ENCODE measurements at regions not wholly inside any gene's neighbourhood (a gene's known extent, or its start where the extent isn't known, plus 50 kb on each side); places are given as distances from the start of the nearest gene placed in this dataset.
"Not testable (repeated sequence)": the region's sequence is repeated elsewhere in the genome, so short reads cannot be mapped to it uniquely, and the experiment has no call there.

GRCh38 chr2:101645886-101646285 is 51.6 kb upstream of the MAP4K4 start:
- H3K27ac Mint-ChIP-seq; H3K9me3 Mint-ChIP-seq; H3K4me1 Mint-ChIP-seq (ENCODE audit: low read depth in 2 of 2); ATAC-seq; DNase-seq (ENCODE audit: low spot score); H3K27me3 Mint-ChIP-seq; H3K4me3 Mint-ChIP-seq; H3K36me3 Mint-ChIP-seq: not testable (repeated sequence)

GRCh38 chr2:101644842-101645383 is 52.6 kb upstream of the MAP4K4 start:
- Mint-ChIP-seq H3K27me3 (no peaks in the 10 kb centered on the region), H3K9me3 (no peaks in the 10 kb centered on the region), H3K4me1 (ENCODE audit: low read depth in 2 of 2) (no peaks in the 10 kb centered on the region), H3K4me3 (no peak overlapping the region), H3K36me3 (no peaks in the 10 kb centered on the region), H3K27ac (no peak overlapping the region)
- DNase-seq (ENCODE audit: low spot score) (peak; percentile 5), ATAC-seq (no peak)

GRCh38 chr2:101643004-101643524 is 54.4 kb upstream of the MAP4K4 start:
- Mint-ChIP-seq H3K36me3 (no peaks in the 10 kb centered on the region), H3K4me1 (ENCODE audit: low read depth in 2 of 2) (no peaks in the 10 kb centered on the region), H3K27me3 (no peaks in the 10 kb centered on the region), H3K4me3 (no peak overlapping the region), H3K9me3 (no peaks in the 10 kb centered on the region), H3K27ac (no peak overlapping the region)
- DNase-seq (ENCODE audit: low spot score) (no peak), ATAC-seq (no peak)

- no peaks in the 10 kb centered on the region for H3K27me3 Mint-ChIP-seq
- no peaks in the 10 kb centered on the region for H3K9me3 Mint-ChIP-seq
- H3K27ac Mint-ChIP-seq, result no peak overlapping the region
- H3K36me3 Mint-ChIP-seq, result no peaks in the 10 kb centered on the region
- H3K4me1 Mint-ChIP-seq (ENCODE audit: low read depth in 2 of 2), result peaks cover 0 to 4% of the 10 kb centered on the region in 2 donors
- DNase-seq (ENCODE audit: low spot score), result peak; percentile 22
- H3K4me3 Mint-ChIP-seq, result no peak overlapping the region
- ATAC-seq, result no peak
Observed at GRCh38 chr2:101638817-101639605, 58.5 kb upstream of the MAP4K4 start.

GRCh38 chr2:101638181-101638711 is 59.3 kb upstream of the MAP4K4 start:
- no peak for DNase-seq (ENCODE audit: low spot score)
- peaks cover 0 to 5% of the 10 kb centered on the region in 2 donors for H3K4me1 Mint-ChIP-seq (ENCODE audit: low read depth in 2 of 2)
- H3K36me3 Mint-ChIP-seq, result no peaks in the 10 kb centered on the region
- no peak overlapping the region for H3K27ac Mint-ChIP-seq
- H3K9me3 Mint-ChIP-seq, result no peaks in the 10 kb centered on the region
- no peaks in the 10 kb centered on the region for H3K27me3 Mint-ChIP-seq
- ATAC-seq, result no peak
- H3K4me3 Mint-ChIP-seq, result no peak overlapping the region

- no peaks in the 10 kb centered on the region for H3K27me3 Mint-ChIP-seq
- peak; percentile 49 for DNase-seq (ENCODE audit: low spot score)
Observed at GRCh38 chr2:101630224-101630949, 67.1 kb upstream of the MAP4K4 start.

GRCh38 chr2:101628030-101628392 is 69.5 kb upstream of the MAP4K4 start:
- Mint-ChIP-seq H3K4me1 (ENCODE audit: low read depth in 2 of 2) (peaks cover 17 to 30% of the 10 kb centered on the region in 2 donors), H3K9me3 (no peaks in the 10 kb centered on the region), H3K4me3 (no peak overlapping the region), H3K27me3 (no peaks in the 10 kb centered on the region), H3K27ac (peak overlapping the region in 1 of 2 donors; percentile 94), H3K36me3 (no peaks in the 10 kb centered on the region)
- peak; percentile 8 for DNase-seq (ENCODE audit: low spot score)
- no peak for ATAC-seq

More at GRCh38 chr2:101630224-101630949, 67.1 kb upstream of the MAP4K4 start:
- no peak for ATAC-seq
- peaks cover 5 to 23% of the 10 kb centered on the region in 2 donors for H3K4me1 Mint-ChIP-seq (ENCODE audit: low read depth in 2 of 2)
- peak overlapping the region in 1 of 2 donors; percentile 4 for H3K27ac Mint-ChIP-seq
- H3K36me3 Mint-ChIP-seq, result no peaks in the 10 kb centered on the region
- no peak overlapping the region for H3K4me3 Mint-ChIP-seq
- no peaks in the 10 kb centered on the region for H3K9me3 Mint-ChIP-seq

- H3K27me3 Mint-ChIP-seq, result no peaks in the 10 kb centered on the region
Observed at GRCh38 chr2:101627285-101628029, 70.0 kb upstream of the MAP4K4 start.

GRCh38 chr2:101625814-101626213 is 71.7 kb upstream of the MAP4K4 start:
- H3K36me3 Mint-ChIP-seq; H3K27me3 Mint-ChIP-seq; DNase-seq (ENCODE audit: low spot score); H3K9me3 Mint-ChIP-seq; ATAC-seq: not testable (repeated sequence)
- peaks cover 34 to 48% of the 10 kb centered on the region in 2 donors for H3K4me1 Mint-ChIP-seq (ENCODE audit: low read depth in 2 of 2)
- peak overlapping the region; percentile 65 to 94 for H3K27ac Mint-ChIP-seq
- peak overlapping the region; percentile 15 for H3K4me3 Mint-ChIP-seq

More at GRCh38 chr2:101627285-101628029, 70.0 kb upstream of the MAP4K4 start:
- ATAC-seq (no peak), DNase-seq (ENCODE audit: low spot score) (peak; percentile 28)
- Mint-ChIP-seq H3K9me3 (no peaks in the 10 kb centered on the region), H3K4me1 (ENCODE audit: low read depth in 2 of 2) (peaks cover 22 to 35% of the 10 kb centered on the region in 2 donors), H3K36me3 (no peaks in the 10 kb centered on the region), H3K27ac (peak overlapping the region in 1 of 2 donors; percentile 94), H3K4me3 (no peak overlapping the region)

GRCh38 chr2:101625387-101625786 is 72.1 kb upstream of the MAP4K4 start:
- H3K4me3 Mint-ChIP-seq, result peak overlapping the region; percentile 15
- DNase-seq (ENCODE audit: low spot score) (peak; percentile 55), ATAC-seq (no peak)
- H3K27me3 Mint-ChIP-seq, result no peaks in the 10 kb centered on the region
- peak overlapping the region; percentile 65 to 94 for H3K27ac Mint-ChIP-seq
- H3K4me1 Mint-ChIP-seq (ENCODE audit: low read depth in 2 of 2), result peaks cover 37 to 51% of the 10 kb centered on the region in 2 donors
- H3K9me3 Mint-ChIP-seq, result no peaks in the 10 kb centered on the region
- no peaks in the 10 kb centered on the region for H3K36me3 Mint-ChIP-seq

- no peaks in the 10 kb centered on the region for H3K27me3 Mint-ChIP-seq
- no peak for ATAC-seq
- no peaks in the 10 kb centered on the region for H3K36me3 Mint-ChIP-seq
- no peak overlapping the region for H3K4me3 Mint-ChIP-seq
- H3K9me3 Mint-ChIP-seq, result no peaks in the 10 kb centered on the region
- peaks cover 39 to 53% of the 10 kb centered on the region in 2 donors for H3K4me1 Mint-ChIP-seq (ENCODE audit: low read depth in 2 of 2)
- DNase-seq (ENCODE audit: low spot score), result peak; percentile 47
- peak overlapping the region; percentile 65 to 94 for H3K27ac Mint-ChIP-seq
Observed at GRCh38 chr2:101624706-101625332, 72.7 kb upstream of the MAP4K4 start.

- ATAC-seq (peak; percentile 82 to 87), DNase-seq (ENCODE audit: low spot score) (peak; percentile 64)
- peak overlapping the region; percentile 88 to 94 for H3K27ac Mint-ChIP-seq
- H3K9me3 Mint-ChIP-seq, result no peaks in the 10 kb centered on the region
- H3K4me1 Mint-ChIP-seq (ENCODE audit: low read depth in 2 of 2), result peaks cover 39 to 61% of the 10 kb centered on the region in 2 donors
- peak overlapping the region; percentile 88 for H3K4me3 Mint-ChIP-seq
- H3K36me3 Mint-ChIP-seq, result no peaks in the 10 kb centered on the region
- peaks cover 0 to 2% of the 10 kb centered on the region in 2 donors for H3K27me3 Mint-ChIP-seq
Observed at GRCh38 chr2:101623031-101623521, 74.4 kb upstream of the MAP4K4 start.
